NK-92 treated with Interleukin-12 subunit alpha and Interleukin-12 subunit beta, amount 100 ng/mL, for 24 hours (cell line): ENCODE measurements at regions not wholly inside any gene's neighbourhood (a gene's known extent, or its start where the extent isn't known, plus 50 kb on each side); places are given as distances from the start of the nearest gene placed in this dataset.
"Not testable (repeated sequence)": the region's sequence is repeated elsewhere in the genome, so short reads cannot be mapped to it uniquely, and the experiment has no call there.

Experiments used
- DNase-seq: peaks from one replicate; lab custom pipeline; 2025; lab: John Stamatoyannopoulos, UW

- no peak for DNase-seq
These were observed 559.1 kb upstream of the TRPC7 start for GRCh38 chr5:136924490-136924889.

DNA sequence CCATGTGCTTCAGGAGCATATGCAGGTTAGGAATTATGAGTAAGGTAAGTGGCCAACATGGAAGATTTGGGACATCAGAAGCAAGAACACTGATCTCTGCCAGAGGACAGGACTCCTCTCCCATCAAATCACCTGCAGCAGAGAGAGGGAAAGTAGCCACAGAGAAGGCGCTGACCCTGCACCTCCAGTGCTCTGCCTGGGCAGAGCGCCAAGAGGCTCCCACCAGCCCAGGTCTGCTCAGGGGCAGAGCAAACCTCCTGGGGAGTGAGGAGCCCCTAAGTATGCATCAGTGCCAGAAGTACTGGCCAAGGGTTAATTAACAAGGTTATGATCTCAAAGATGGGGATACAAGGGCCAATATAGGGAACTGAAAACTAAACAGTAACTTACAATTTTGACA is 545.3 kb upstream of the TRPC7 start:
- no peak for DNase-seq

GRCh38 chr5:136909906-136910305 is 544.6 kb upstream of the TRPC7 start:
- no peak for DNase-seq

- DNase-seq, result no peak
These were observed 542.0 kb upstream of the TRPC7 start for GRCh38 chr5:136907371-136907770.

DNA sequence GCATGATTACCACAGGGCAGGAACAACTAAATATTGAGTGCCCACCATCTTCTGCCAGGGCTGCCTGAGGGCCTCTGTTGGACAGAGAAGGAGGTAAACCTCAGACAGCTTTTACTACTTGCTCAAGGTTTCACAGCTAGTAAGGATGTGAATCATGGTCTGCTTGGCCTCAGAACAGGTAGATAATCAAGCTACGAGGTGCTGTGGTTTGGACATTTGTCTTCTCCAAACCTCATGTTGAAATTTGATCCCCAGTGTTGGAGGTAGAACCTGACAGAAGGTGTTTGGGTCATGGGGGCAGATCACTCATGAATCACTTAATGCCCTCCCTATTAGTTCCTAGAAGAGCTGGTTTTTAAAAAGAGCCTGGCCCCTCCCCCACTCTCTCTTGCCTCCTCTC is 541.2 kb upstream of the TRPC7 start:
- peak; percentile 66 for DNase-seq

GRCh38 chr5:136905571-136905970 is 540.2 kb upstream of the TRPC7 start:
- DNase-seq, result no peak

DNA sequence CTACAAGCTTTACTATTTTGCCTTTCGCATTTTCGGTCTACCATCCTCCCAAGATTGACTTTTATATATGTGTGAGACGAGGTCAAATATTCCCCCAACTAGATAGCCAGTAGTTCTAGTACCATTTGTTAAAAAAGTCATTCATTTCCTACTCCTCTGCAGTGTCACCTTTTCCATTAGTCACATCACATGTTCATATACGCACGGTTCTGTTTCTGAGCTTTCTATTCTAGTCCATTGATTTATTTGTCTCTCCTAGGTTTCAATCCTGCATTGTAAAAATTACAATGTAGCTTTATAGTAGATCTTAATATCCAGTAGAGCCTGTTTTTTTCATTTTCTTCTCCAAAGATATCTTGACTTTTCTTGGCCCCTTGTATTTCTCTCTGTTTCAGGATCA is 528.7 kb upstream of the TRPC7 start:
- DNase-seq, result no peak

DNA sequence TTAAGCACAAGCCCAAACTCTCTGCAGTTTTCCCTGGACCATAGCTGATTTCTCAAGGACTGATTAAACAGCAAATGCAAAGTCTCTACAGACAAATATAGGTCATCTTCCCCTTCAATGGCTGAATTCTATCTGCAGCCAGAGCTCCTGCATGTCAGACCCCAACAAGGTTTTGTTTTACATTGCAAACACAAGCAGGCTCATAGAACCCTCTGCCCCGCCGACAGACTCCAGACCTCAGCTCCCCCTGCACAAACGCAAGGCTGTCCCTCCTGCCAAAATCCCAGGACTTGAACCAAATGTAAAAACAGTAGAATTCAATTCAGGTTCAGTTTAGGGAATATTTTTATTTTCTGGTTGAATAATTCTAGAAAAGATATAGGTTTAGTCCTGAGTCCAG is 526.7 kb upstream of the TRPC7 start:
- DNase-seq, result no peak

GRCh38 chr5:136891175-136891972 is 526.0 kb upstream of the TRPC7 start:
- no peak for DNase-seq

DNA sequence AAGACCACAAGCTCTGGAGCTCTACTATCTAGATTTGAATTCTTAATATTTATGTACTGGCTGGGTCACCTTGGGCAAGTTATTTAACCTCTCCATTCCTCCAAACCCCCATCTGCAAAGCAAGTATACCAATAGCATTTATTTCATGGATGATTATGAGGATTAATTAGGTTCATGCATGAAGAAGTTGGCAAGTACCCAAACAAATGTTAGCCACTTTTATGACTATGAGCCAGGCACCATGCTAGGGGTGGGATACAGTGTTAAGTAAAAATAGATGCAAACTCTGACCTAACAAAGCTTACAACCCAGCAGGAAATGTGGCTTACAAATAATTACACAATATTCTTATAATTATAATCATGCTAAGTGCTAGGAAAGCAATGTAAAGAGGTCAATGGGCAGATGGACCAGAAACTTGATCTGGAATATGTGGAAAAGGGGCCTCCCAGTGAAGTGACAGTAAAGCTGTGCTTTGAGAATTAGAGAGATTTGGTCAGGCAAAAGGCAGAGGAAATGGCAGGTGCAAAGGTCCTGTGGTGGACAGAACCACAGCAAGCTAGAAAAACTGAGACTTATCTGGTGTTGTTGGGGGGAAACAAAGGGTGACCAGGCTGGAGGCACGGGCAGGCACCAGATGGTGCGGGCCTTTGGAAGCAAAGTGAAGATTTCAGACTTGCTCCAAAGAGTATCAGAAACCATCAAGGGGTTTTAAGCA is 525.2 kb upstream of the TRPC7 start:
- no peak for DNase-seq

- DNase-seq, result peak; percentile 20
These were observed 521.3 kb upstream of the TRPC7 start for GRCh38 chr5:136886608-136887007.

DNA sequence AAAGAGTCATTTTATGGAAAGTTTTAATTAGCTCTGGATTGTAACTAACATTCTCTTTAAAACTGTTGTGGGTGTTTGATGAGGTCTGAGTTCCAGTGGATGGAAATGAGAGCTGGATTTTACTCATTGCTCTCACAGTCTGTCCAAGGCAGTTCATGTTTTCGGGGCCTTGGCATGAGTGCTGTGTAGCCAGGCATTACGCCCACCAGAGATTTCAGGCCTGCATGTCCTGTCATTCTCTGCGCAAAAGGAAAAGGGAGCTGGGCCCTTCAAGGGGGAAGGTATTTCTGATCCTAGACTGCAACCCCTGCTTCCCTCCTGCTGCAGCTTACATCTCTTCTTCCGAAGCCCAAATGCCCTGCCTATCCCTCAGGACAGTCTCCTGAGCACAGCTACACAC is 499.6 kb upstream of the TRPC7 start:
- DNase-seq, result no peak

GRCh38 chr5:136856648-136857047 is 491.3 kb upstream of the TRPC7 start:
- DNase-seq, result no peak

DNA sequence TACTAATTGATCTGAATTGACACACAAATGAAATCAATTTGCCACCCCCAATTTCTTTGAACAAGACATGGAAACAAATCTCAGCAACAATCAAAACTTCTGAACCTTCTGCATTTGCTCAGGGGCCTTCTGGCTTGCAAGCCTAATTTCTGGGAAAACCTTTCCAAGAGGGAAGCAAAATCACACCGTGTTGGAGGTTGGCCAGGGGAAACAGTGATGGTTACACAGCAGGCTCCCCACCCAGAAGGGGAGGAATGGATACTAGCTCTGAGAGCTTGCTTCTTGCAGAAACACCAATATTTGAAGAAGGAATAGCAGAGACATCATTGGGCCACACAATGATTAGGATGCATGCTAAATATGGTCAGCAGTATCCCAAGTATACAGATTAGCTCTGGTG is 488.6 kb upstream of the TRPC7 start:
- DNase-seq, result no peak

DNA sequence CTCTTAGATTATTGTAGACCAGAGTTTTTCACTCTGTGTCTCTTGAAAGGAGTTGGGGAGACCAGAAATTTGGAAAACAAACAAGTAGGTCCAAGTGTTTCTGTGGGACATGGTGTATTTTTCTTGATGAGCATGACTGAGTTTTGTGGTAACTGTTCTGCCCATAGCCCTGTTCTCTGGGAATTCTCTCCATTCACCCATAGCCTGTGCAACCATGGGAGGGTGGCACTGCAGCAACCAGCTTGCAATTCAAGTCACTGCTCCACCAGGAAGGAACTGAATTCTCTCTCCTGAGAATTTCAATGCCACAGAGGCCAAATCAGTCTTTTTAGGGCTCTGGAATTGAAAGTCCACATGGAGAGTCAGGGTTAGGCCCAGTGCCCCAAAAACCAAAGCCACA is 475.3 kb upstream of the TRPC7 start:
- DNase-seq, result no peak

DNA sequence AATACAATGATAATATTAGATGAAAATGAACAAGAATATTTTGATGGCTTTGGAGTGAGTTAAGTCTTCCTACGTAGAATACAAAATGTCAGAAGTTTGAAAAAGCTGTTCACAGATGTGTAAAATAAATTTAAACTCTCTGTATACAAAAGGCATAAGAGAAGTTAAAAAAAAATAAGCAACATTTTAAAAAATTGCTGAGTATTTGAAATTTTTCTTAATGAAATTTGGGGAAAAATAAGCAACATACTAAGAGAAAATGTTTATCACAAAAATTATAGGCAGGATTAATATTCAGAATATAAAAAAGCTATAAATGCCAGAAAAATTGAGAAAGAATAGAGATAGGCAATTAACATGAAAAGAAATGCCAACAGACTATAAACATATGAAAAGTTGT is 470.7 kb upstream of the TRPC7 start:
- DNase-seq, result no peak

DNA sequence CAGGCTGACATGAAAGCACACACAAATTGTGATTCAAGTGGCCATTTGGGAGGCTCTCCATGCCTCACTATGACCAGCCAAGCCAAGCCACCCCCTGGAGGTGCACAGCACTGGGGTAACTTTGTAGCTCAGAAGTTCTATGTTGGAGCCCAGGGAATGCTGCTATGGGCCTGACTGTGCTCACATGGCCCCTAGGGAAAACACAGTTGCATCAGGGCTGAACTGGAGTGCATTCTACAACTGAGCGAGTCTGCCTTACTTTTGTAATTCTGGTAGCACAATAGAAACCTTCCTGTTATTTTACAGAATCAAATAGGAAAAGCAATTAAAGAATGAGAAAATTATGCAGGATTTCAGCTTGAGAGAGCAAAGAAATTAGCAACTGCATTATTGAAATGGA is 455.5 kb upstream of the TRPC7 start:
- no peak for DNase-seq

GRCh38 chr5:136819526-136820302 is 454.4 kb upstream of the TRPC7 start:
- no peak for DNase-seq

- no peak for DNase-seq
These were observed 451.0 kb upstream of the TRPC7 start for GRCh38 chr5:136816327-136816726.

- no peak for DNase-seq
These were observed 449.5 kb upstream of the TRPC7 start for GRCh38 chr5:136814619-136815378.

DNA sequence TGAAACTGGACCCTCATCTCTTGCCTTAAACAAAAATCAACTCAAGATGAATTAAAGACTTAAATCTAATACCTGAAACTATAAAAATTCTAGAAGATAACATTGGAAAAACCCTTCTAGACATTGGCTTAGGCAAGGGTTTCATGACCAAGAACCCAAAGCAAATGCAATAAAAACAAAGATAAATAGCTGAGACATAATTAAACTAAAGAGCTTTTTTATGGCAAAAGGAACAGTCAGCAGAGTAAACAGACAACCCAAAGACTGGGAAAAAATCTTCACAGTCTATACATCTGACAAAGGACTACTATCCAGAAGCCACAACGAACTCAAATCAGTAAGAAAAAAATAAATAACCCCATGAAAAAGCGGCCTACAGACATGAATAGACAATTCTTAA is 446.9 kb upstream of the TRPC7 start:
- DNase-seq, result not testable (repeated sequence)

DNA sequence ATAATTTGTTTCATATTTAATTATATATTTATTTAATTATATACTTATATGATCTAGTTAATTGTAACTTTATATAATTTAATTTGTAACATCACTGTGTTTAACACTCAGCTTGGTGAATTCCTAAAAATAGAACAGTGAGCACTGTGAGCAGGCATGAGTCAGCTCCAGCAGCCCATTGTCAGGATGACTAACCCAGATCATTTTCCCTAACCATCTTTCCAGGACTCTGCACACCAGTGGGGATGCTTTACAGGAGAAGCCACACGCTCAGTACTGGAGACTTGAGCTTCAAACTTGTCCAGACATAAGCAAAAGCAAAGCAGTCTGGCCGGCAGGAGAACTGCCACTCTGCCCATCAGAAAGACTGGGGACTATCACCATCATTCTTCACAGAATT is 446.2 kb upstream of the TRPC7 start:
- DNase-seq, result no peak
